HG03103 (cell line): ENCODE measurements at regions not wholly inside any gene's neighbourhood (a gene's known extent, or its start where the extent isn't known, plus 50 kb on each side); places are given as distances from the start of the nearest gene placed in this dataset.

Source experiments
- ATAC-seq: cut with Tn5 transposase; IDR thresholded peaks from one replicate; pipeline ENCODE4 v1.9.1; 2021; ENCODE audit warnings: low read depth; ENCODE audit not compliant: unreplicated experiment

DNA sequence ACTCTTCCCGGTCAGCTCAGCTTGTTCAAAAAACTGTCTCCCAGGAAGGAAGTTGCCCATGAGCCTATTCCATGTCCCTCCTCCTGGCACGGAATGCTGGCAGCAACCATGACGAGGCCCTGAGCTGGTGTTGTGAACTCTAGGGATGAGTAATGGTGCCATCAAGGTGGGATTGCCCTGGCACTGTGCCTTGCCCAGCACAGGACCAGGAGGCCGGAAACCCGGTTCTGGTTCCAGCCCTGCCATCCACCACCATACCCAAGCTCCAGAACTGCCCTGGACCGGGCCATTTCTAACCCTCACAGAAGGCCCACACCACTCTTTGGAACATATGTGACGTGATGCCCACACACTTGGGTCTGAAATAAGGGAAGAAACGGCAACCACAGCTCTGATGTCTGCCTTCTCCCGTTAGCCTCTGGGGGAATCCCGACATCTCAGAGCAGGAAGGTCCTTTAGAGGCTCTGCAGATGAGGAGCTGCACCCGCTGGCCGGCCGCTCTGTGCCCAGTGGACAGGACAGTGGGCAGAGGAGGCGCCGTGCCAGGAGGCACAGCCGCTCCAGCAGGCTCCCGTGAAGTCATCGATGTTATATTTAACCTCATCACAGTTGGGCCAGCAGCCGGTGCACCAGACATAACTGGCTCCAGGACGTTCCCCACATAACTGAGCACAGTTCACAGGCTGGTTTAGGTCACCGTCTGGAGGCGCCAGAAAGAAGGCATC is 462.1 kb upstream of the ID2 start:
- ATAC-seq, result no peak

DNA sequence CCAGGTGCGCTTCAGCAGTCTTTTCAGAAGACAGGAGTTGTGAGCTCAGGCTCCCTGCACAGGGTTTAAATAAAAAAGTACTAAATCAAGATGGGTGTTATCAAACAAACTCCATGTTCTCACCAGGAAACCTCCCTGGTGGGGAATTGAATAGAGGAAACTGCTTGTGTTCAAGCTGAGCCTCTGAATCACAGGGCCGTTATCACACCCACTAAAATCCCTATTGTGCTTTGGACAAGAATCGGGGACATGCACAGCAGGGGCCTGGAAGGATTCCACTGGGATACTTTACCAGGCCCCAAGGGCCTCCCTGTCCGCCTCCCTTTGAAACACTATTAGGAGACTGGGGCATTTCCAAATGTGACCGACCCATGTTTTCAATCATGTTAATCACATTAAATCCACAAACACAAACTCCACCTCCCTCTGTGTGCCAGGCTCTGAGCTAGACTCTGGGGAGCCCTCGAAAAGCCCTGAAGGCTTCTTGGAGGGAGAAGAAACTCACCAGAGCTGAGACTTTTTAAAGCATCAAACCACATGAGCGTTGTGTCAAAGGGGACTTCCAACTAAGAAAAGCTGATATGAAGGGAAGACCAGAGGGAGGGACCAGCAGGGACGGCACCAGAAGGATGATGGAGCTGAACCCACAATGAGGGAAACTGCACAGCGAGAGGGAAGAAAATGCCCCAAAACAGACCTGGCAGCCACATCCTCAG is 458.7 kb upstream of the ID2 start:
- ATAC-seq, result no peak

DNA sequence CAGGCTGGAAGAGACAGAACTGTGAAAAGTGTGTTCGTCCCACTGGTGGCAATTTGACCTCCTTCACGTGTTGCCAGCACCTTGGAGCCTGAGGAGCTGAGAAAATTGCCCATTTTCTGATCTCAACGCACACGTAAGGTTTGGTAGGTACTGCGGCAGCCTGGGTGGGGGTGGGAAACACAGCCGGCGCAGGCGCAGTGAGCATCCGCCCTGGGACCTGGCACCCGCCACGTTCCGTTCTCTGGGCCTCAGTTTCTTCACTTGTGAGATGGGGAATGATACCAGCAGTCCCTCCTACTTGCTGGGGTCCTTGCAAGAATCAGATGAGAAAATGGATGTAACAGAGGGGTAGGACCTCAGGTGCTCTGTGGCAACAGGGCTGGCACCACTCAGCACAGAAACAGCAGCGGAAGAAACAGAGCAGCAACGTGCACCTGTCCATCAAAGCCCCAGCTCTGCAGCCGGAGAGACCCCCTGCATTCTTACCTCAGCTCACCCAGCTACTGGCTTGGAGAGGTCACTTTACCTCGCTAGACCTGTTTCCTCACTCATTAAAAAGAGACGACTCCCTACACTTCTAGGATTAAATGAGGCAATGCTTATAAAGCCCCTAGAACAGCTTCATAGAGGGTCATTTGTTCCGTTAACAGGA is 458.0 kb upstream of the ID2 start:
- ATAC-seq, result no peak

DNA sequence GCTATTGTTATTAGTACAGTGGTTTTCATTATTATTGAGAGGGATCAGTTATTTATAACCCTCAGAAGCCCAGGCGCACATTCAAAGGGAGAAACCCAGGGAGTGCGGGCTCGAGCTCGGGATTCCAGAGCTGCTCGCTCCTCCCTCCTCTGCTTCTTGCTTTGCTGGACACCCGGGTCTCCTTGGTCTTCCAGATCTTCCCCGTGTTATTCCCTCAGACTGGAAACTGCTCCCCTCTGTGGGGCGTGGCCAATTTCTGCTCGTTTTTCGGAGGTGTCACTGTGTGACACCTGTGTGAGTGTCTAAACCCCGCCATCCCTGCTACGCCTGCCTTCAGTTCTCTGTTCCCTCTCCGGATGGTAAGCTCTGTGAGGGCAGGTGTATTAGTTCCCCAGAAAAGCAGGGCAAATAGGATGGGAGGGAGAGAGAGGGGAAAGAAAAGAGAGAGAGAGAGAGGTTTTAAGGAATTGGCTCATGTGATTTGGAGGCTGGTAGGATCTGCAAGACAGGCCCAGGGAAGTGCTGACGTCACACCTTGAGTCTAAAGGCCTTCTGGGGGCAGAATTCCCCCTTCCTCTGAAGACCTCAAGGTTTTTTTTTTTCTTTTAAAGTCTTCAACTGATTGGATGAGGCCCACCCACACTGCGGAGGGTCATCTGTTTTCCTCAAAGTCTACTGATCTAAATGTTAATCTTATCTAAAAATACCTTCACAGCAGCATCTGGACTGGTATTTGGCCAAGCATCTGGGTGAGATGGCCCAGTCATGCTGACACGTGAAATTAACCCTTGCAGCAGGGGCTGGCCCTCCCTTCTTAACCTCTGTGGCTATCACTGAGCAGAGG is 457.3 kb upstream of the ID2 start:
- no peak for ATAC-seq

DNA sequence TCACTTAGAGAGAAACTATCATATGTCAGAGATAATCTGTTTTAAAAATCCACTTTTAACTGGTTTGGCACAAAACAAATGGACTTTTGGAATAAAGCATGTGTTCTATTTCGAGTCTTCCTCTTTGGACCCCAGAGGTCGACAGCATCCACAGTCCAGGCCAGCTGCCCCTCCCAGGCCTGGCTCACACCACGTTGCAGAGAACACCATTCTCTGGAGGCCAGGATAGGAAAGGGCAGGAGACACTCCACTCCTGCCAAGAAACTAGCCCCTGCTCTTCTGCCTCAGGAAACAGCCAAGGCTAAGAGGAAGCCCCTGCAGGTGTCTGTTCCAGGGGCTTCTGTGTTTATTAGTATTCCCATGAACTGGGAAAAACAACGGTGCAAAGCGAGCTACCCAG is 456.6 kb upstream of the ID2 start:
- ATAC-seq, result no peak

DNA sequence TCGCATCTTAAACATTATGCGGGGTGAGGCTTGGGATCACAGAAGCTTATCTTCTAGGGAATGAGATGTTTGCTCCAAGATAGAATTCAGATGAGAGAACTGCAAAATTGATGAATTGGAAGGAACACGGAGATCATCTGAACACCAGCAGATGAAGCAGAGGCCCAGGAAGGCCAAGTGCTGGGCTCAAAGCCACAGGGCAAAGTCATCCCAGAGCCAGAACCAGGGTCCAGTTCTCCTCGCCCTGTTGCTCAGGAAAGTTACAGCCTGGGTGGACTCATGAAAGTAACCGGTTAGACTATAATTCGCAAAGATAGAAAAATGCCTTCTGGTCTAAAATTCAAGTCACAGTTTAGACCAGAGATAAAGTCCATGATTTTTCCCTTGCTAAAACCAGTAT is 456.1 kb upstream of the ID2 start:
- no peak for ATAC-seq

DNA sequence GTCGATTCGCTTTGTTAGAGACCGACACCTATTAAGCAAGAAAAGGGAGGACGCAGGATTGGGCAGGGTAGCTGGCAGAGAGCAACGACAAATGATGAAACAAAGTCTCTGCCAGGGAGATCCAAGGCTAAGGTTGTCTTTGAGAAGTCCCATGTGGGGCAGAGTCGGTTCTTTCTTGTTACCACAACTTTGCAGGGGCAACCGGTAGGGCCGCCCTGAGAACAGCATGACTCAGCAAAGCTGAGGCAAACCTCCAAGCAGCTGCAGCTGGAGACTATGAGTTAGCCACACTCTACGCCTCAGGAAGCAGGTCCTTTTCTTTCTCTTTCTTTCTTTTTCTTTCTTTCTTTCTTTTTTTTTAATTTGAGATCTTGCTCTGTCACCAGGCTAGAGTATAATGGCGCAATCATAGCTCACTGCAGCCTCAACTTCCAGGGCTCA is 452.3 kb upstream of the ID2 start:
- peak; percentile 89 for ATAC-seq

DNA sequence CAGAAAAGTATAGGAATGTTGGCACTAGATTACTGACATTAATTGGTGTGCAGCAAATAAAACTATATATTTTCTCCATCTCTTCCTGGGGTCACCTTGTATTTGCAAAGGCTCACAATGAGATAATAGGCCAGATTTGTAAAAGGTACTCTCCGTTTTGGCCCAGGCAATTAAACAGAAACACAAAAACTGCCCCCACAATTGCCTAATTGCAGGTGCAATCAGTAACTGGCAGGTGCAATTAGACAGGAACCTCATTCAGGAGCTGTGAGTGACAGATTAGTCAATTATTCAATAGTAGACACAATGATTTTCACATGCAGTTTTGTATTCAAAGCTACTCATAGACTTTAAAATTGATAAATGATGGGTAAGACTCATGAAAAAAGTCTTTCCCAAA is 451.4 kb upstream of the ID2 start:
- no peak for ATAC-seq

DNA sequence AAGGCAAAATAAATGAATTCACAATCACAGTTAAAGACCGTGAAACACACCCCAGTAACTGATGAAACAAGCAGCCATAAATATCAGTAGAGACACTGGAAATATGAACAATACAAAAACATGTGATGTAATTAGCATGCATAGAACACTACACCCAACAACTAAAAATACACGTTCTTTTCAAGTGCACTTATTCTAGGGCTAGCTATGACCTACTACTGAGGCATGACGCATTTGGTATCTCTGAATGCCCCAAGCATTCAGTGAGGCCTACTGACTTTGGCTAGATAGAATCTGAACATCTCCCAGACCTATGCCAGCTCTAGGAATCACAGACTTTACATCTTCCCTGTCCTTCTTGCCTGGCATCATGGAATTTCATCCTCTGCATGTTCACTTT is 450.0 kb upstream of the ID2 start:
- ATAC-seq, result no peak

DNA sequence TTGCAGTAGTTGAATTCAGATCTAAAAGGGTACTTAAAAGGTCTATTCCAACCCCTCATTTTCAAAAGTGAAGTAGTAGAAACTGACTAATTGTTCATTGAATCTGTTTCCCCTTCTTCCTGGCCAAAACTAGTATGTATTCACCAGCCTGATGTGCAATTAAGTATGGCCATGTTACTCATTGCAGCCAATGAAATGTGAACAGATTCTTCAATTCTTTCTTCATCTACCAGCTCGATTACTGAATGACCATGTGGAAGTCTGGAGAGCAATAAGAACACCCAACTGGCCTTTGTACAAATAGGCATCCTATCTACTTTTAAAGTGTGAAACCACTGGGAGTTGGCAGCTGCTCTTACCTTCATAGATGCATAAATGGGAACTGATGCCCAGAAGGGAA is 449.0 kb upstream of the ID2 start:
- no peak for ATAC-seq

DNA sequence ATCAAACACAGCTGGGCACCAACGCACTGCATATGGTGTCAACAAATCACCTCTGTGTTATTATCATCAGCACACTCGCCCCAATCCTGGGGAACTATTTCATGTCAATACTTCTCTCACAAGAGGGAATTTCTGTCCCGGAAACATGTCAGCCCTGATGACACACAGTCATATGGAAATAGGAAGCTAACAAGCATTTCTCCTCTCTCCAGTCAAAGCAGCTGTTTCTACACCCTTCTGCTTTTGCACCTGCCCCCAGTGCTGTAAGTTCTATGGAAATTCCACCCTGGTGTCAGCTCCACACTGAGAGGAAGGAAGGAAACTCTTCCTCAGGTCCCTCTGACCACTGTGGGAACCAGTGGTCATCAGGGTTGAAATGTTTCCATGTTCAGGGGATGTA is 447.6 kb upstream of the ID2 start:
- peak; percentile 22 for ATAC-seq

DNA sequence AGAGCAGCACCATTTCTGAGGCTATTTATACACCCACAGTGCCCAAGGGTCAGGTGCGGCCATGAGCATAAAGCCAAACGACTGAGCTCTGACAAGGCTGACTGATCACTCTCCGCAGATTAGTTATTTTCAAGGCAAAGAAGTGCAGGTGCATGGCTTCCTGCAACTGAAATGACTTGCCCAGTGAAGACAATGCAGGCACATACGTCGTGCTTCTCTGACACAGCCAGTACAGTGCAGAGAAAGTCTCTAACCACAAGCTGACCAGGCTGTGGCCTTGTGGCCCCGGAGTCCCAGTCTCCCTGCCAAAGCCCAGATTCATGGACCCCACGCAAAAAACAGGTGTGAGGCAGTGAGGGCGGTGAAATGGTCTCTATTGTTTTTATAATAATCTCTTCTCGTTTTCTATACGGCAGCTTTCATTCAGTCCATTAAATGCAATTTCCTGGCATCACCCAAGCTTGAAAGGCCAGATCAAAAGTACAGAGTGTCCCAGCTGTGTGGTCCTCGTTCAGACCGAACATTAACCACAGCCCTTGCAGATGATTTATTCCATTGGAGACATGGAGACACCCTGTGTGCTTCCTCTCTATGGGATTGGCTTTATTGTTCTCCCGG is 447.0 kb upstream of the ID2 start:
- ATAC-seq, result peak; percentile 88

DNA sequence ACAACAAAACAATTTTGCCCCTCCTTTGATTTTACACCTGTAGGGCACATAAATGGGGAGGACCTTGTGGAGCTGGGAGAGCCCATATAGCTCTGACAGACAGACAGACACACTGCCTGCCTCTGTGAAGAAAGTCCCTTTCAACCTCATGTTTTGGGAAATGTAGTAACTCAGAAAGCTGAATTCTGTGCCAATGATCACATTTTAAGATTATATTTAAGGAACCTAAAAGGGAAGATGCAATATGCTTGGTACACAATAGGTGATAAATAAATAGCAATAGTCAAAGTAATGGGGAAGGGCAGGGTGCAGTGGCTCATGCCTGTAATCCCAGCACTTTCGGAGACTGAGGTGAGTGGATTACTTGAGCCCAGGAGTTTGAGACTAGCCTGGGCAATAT is 446.4 kb upstream of the ID2 start:
- no peak for ATAC-seq

DNA sequence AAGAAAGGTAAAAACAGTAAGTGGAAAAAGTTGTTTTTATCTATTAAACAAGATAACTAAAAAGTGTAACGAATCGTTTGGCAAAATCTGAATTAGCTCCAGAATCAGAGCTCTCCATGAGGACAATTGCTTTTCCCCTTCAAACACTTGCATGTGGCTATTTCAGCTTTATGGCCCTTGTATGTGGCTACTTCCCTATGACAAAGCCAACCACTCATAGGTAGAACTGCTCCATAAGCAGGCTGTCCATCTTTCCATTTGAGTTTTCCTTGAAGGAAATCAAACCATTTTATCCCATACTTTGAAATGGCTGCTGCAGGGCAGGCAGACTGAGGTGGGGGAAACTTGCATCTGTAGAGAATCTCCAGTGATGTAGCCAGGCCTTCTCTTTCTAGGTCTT is 445.5 kb upstream of the ID2 start:
- ATAC-seq, result no peak

DNA sequence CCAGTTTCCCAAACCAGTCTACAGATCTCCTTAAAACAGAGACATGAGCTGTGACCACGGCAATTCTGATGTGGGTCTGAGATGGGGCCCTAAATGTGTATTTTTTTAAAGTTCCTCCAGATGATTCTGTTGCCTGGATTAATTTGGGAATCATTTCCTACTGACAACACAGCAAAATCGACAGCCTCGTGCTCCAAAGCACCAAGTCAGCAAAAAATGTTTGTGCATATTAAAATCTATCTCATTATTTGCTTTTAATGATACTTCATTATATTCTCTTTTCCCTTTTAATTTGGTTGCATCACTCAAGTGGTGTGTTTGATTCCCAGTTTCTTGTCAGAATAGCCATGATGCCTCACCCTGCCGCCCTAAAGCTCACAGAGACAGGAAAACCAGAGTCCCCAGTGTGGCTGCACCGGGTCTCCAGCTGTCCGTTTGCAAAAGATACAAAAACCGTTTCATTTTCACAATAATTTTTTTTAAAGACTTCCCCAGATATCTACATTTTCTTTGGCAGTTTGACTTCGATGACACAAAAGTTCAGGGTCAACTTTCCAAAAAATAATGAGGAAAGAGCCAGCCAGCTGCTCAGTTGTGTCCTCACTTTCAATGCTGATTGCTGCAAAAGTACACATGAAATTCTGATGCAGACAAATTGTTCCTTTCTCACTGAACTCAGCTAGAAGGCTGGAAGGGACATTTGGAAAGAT is 443.2 kb upstream of the ID2 start:
- ATAC-seq, result no peak

DNA sequence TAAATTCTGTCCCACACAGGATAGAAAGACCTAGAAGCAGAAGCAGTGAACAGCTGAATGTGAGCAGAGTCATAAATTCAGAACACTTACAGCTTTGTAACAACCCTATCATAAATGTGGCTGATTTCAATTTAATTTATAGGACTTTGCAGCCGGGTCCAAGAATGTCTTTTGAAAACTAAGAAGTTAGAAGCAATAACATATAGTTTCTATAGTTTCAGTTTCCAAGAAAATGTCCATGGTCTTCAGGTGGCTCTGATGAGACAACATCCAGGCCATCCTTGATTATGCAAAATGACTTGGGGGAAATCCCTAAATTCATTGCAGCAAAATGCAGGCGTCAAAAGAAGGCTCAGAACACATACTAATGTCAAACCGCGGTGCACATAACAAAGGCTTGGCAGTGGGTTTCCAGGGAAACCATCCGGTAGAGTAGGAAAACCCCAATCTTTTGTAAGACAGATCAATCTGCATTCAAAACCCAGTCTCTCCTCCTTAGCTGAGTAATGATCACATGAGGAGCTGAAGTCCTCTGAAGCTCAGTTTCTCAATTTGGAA is 442.2 kb upstream of the ID2 start:
- no peak for ATAC-seq

DNA sequence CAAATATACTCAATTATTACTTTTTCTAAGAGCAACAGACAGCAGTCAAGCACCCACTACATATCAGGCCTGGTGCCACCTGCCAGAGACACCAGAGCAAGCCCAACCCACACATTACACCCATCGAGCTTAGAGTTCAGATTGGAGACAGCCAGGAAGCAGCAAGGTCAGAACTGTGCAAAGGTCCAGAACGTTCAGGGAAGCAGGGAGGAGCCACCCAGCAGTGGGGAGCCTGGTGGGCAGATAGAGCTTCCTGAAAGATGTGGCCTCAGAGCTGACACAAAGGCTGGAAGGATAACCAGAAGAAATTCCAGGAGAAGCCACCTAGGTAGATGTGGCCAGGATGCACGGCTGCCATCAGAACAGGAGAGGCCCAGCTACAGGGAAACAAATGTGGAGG is 440.5 kb upstream of the ID2 start:
- ATAC-seq, result no peak

DNA sequence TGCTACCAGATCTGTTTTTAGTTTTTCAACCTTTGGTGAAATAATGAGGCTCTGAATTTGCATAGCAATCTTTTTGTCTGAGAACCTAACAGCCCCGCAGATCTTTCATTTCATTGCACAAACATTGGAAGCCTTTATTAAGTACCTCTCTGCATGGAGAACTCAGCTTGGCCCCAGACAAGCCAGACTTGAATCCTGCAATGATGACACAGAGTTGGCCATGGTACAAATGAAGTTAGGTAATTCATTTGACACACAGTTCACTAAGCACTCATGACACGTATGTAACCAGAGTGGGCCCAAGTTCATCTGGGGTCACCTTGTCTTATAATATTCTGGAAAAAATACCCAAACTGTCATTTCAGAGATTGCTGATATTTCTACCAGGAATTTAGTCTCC is 439.1 kb upstream of the ID2 start:
- ATAC-seq, result no peak

DNA sequence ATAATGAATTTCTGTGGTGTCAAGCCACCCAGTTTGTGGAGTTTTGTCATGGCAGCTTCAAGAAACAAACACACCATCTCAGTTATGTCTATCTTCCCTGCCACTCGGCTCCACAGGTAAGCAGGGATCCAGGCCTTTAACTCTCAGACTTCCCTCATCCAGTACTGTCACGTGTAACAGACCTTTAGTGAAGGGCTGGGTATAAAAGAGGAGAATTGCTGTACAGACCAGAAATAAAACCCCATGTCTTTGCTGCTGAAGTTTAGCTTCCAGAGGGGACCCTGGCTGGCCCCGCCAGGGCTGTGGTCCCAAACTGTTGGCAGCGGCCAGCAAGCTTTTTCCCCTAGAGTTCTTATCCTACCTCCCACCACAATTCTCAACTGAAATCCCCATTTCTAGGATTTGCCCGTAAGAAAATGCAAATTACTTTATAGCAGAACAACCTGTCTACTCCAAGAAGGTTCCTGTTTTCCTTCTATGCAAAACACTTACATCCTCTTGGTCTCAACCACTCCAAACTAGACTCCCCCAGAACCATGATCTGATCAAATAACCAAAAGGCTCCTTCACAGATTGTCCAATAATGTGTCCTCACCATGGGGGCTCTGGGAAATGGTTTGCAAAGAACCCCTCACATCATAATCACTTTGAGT is 438.0 kb upstream of the ID2 start:
- ATAC-seq, result no peak
